ENCODE measurements at regions not wholly inside any gene's neighbourhood (a gene's known extent, or its start where the extent isn't known, plus 50 kb on each side); places are given as distances from the start of the nearest gene placed in this dataset.

DNA sequence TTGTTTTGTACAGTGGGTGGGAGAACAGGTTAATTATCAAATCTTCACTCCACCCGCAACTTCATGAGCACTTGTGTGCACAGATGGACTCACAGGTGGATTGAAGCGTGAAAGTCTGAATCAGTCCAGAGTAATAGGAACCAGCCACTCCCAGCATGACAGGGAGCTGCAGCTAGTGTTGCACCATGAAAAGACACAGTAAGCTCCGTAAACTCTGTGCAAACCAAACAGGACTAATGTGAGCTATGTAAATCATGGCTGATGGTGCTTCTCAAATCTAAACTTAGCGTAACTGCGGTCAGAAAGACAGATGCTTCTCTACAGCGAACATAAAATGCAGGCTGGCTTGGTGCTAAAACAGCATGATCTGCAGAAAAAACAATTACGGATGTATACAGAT, 114.4 kb downstream of the CENPF start:
- no peak for TF ChIP-seq CREB1 (IDR thresholded peaks at IDR 0.05; ENCODE audit: low read depth)
- TF ChIP-seq, protein P1, sequence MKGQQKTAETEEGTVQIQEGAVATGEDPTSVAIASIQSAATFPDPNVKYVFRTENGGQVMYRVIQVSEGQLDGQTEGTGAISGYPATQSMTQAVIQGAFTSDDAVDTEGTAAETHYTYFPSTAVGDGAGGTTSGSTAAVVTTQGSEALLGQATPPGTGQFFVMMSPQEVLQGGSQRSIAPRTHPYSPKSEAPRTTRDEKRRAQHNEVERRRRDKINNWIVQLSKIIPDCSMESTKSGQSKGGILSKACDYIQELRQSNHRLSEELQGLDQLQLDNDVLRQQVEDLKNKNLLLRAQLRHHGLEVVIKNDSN (IDR thresholded peaks at IDR 0.05): no peak
- no peak for TF ChIP-seq TCF12 (IDR thresholded peaks at IDR 0.05; ENCODE audit: low read depth)

All from Ishikawa (cell line).